HFFc6 (cell line): ENCODE measurements at regions not wholly inside any gene's neighbourhood (a gene's known extent, or its start where the extent isn't known, plus 50 kb on each side); places are given as distances from the start of the nearest gene placed in this dataset.

ENCODE experiments used
- DNase-seq: peaks from one replicate; pipeline ENCODE4 v3.0.0-alpha.2; 2018
- H3K27ac Mint-ChIP-seq: 2 replicates; pipeline ENCODE4 v1.8.0; 2020; ENCODE audit warnings: mild to moderate bottlenecking, mixed read lengths
- H3K27me3 Mint-ChIP-seq: 2 replicates; pipeline ENCODE4 v1.8.0; 2021; ENCODE audit warnings: mild to moderate bottlenecking, moderate library complexity, mixed read lengths; ENCODE audit not compliant: insufficient read depth
- H3K36me3 Mint-ChIP-seq: 2 replicates; pipeline ENCODE4 v1.8.0; 2021; ENCODE audit warnings: low read depth, mixed read lengths
- H3K4me1 Mint-ChIP-seq: 2 replicates; pipeline ENCODE4 v1.8.0; 2020; ENCODE audit warnings: low read depth, mixed read lengths
- H3K4me3 Mint-ChIP-seq: 2 replicates; pipeline ENCODE4 v1.8.0; 2020; ENCODE audit warnings: mild to moderate bottlenecking, moderate library complexity, mixed read lengths
- H3K9me3 Mint-ChIP-seq: 2 replicates; pipeline ENCODE4 v1.8.0; 2020; ENCODE audit warnings: mild to moderate bottlenecking, mixed read lengths
- CTCF ChIP-seq: fragments of 200-600 bp; sonication (generic); IDR thresholded peaks from 2 replicates; pipeline ENCODE4 v1.5.0; 2021; ENCODE audit warnings: antibody characterized with exemption, mild to moderate bottlenecking

GRCh38 chr21:39108291-39109162 is 74.7 kb downstream of the PSMG1 start:
- TF ChIP-seq CTCF = no peak
- Mint-ChIP-seq H3K4me3 (no peak overlapping the region), H3K27ac (no peak overlapping the region), H3K4me1 (peaks cover 22% of the 10 kb centered on the region), H3K36me3 (no peaks in the 10 kb centered on the region), H3K27me3 (peaks cover 7% of the 10 kb centered on the region), H3K9me3 (no peaks in the 10 kb centered on the region; the same call in 1 of the 2 replicates)
- DNase-seq = no peak

- H3K4me1 Mint-ChIP-seq = peaks cover 28% of the 10 kb centered on the region
These were observed 75.5 kb downstream of the PSMG1 start for GRCh38 chr21:39107739-39108138.

GRCh38 chr21:39106881-39107462 is 76.3 kb downstream of the PSMG1 start:
- Mint-ChIP-seq H3K4me1 (peaks cover 28% of the 10 kb centered on the region), H3K27me3 (peaks cover 8% of the 10 kb centered on the region), H3K9me3 (no peaks in the 10 kb centered on the region; the same call in 1 of the 2 replicates), H3K27ac (no peak overlapping the region), H3K4me3 (no peak overlapping the region), H3K36me3 (no peaks in the 10 kb centered on the region)
- no peak for DNase-seq
- no peak for TF ChIP-seq CTCF

More at GRCh38 chr21:39107739-39108138, 75.5 kb downstream of the PSMG1 start:
- Mint-ChIP-seq H3K27me3 (peaks cover 8% of the 10 kb centered on the region), H3K9me3 (no peaks in the 10 kb centered on the region; the same call in 1 of the 2 replicates), H3K36me3 (no peaks in the 10 kb centered on the region), H3K27ac (no peak overlapping the region), H3K4me3 (no peak overlapping the region)
- no peak for TF ChIP-seq CTCF
- no peak for DNase-seq

- no peak for DNase-seq
- no peak overlapping the region for H3K4me3 Mint-ChIP-seq
- no peaks in the 10 kb centered on the region; the same call in 1 of the 2 replicates for H3K9me3 Mint-ChIP-seq
- H3K4me1 Mint-ChIP-seq = peaks cover 28% of the 10 kb centered on the region
- TF ChIP-seq CTCF = no peak
- peak overlapping the region; percentile 94; the same call in 1 of the 2 replicates for H3K27ac Mint-ChIP-seq
- no peaks in the 10 kb centered on the region for H3K36me3 Mint-ChIP-seq
- peaks cover 8% of the 10 kb centered on the region for H3K27me3 Mint-ChIP-seq
These were observed 77.4 kb downstream of the PSMG1 start for GRCh38 chr21:39105836-39106235.

- Mint-ChIP-seq H3K27me3 (peaks cover 8% of the 10 kb centered on the region), H3K9me3 (no peaks in the 10 kb centered on the region; the same call in 1 of the 2 replicates), H3K4me1 (peaks cover 28% of the 10 kb centered on the region), H3K36me3 (no peaks in the 10 kb centered on the region), H3K4me3 (no peak overlapping the region), H3K27ac (peak overlapping the region; percentile 94)
- DNase-seq = no peak
- TF ChIP-seq CTCF = no peak
These were observed 77.9 kb downstream of the PSMG1 start for GRCh38 chr21:39105341-39105765.
